GM21786 (cell line): ENCODE measurements at regions not wholly inside any gene's neighbourhood (a gene's known extent, or its start where the extent isn't known, plus 50 kb on each side); places are given as distances from the start of the nearest gene placed in this dataset.

ENCODE experiments used
- ATAC-seq: cut with Tn5 transposase; IDR thresholded peaks from one replicate; pipeline ENCODE4 v1.9.1; 2021; ENCODE audit not compliant: unreplicated experiment

- no peak for ATAC-seq
These were observed 145.9 kb downstream of the CARTPT start for GRCh38 chr5:71864730-71865601.

- ATAC-seq = no peak
These were observed 146.7 kb downstream of the CARTPT start for GRCh38 chr5:71865665-71866320.

GRCh38 chr5:71872311-71872864 is 153.3 kb downstream of the CARTPT start:
- ATAC-seq = no peak

GRCh38 chr5:71873191-71873591 is 154.1 kb downstream of the CARTPT start:
- ATAC-seq = no peak

GRCh38 chr5:71874521-71874920 is 155.4 kb downstream of the CARTPT start:
- ATAC-seq = no peak

- ATAC-seq = peak; percentile 56
These were observed 158.4 kb downstream of the CARTPT start for GRCh38 chr5:71877511-71877910.

- ATAC-seq = no peak
These were observed 161.5 kb downstream of the CARTPT start for GRCh38 chr5:71880536-71880935.

GRCh38 chr5:71882826-71883741 is 164.0 kb downstream of the CARTPT start:
- ATAC-seq = no peak

- no peak for ATAC-seq
These were observed 164.6 kb downstream of the CARTPT start for GRCh38 chr5:71883742-71884103.

- no peak for ATAC-seq
These were observed 165.9 kb downstream of the CARTPT start for GRCh38 chr5:71884926-71885325.

- no peak for ATAC-seq
These were observed 167.3 kb downstream of the CARTPT start for GRCh38 chr5:71886406-71886805.

- peak; percentile 99 for ATAC-seq
These were observed 168.6 kb downstream of the CARTPT start for GRCh38 chr5:71887680-71888079.

- no peak for ATAC-seq
These were observed 172.3 kb downstream of the CARTPT start for GRCh38 chr5:71891406-71891805.

- ATAC-seq = no peak
These were observed 172.8 kb downstream of the CARTPT start for GRCh38 chr5:71891856-71892255.

- ATAC-seq = no peak
These were observed 173.7 kb downstream of the CARTPT start for GRCh38 chr5:71892641-71893365.

GRCh38 chr5:71893451-71893850 is 174.4 kb downstream of the CARTPT start:
- ATAC-seq = no peak

GRCh38 chr5:71894091-71894490 is 175.0 kb downstream of the CARTPT start:
- no peak for ATAC-seq

GRCh38 chr5:71895546-71895945 is 176.5 kb downstream of the CARTPT start:
- ATAC-seq = no peak

- ATAC-seq = no peak
These were observed 180.8 kb downstream of the CARTPT start for GRCh38 chr5:71899865-71900342.

- ATAC-seq = no peak
These were observed 184.7 kb downstream of the CARTPT start for GRCh38 chr5:71903808-71904207.
